Left forelimb (tissue), 1 donor: ENCODE measurements at regions not wholly inside any gene's neighbourhood (a gene's known extent, or its start where the extent isn't known, plus 50 kb on each side); places are given as distances from the start of the nearest gene placed in this dataset.

Experiments used
- DNase-seq: peaks from one replicate; pipeline ENCODE4 v3.0.0-alpha.2; 2018; ENCODE audit warnings: low spot score

DNA sequence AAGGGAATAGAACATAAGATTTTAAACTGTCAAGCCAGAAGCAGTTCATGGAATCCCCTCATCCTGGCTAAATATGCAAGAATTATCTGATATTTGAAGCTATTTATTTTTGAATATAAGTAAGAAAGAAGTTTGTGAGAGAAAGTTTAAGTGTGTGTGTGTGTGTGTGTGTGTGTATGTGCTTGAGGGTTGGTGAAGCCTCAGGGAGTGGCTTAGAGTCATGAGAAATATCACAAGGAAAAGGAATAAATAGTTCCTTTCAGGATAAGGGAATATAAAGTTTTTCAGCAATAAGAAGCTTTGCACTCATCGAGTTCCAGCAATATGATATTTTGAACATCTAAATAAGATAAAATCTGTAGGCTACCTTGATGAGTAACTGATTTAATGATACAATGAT is 359.6 kb downstream of the MEIS1 start:
- DNase-seq = no peak

DNA sequence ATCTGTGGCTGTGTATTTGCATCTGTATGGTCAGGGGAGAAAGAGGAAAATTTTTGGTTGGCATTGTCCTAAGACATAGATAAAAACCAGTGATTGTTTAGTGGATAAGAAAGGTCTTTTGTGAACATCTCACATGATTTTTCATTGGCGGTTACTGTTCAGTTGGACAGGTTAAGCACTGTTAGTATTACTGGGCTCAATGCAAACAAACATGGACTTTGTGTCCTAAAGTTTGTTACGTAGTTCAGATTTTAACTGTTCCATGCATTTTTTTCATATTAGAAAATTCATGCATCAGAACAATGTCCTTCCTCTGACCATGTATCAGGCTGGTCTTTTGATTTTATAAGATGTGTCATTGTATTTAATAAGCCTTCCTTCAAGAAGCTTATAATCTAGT is 368.0 kb downstream of the MEIS1 start:
- no peak for DNase-seq

GRCh38 chr2:66803726-66804125 is 368.8 kb downstream of the MEIS1 start:
- no peak for DNase-seq

GRCh38 chr2:66805016-66805865 is 370.3 kb downstream of the MEIS1 start:
- no peak for DNase-seq

GRCh38 chr2:66805968-66806367 is 371.0 kb downstream of the MEIS1 start:
- DNase-seq = no peak

GRCh38 chr2:66813525-66813924 is 378.6 kb downstream of the MEIS1 start:
- DNase-seq = no peak

- DNase-seq = no peak
Measured at GRCh38 chr2:66813976-66814375, 379.1 kb downstream of the MEIS1 start.

DNA sequence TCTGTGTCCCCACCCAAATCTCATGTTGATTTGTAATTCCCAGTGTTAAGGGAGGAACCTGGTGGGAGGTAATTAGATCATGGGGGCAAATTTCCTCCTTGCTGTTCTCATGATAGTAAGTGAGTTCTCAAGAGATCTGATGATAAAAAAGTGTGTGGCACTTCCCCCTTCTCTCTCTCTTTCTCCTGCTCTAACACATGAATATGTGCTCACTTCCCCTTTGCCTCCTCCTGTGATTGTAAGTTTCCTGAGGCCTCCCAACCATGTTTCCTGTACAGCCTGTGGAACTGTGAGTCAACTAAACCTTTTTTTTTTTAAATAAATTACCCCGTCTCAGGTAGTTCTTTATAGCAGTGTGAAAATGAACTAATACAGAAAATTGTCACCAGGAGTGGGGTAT is 380.0 kb downstream of the MEIS1 start:
- no peak for DNase-seq

DNA sequence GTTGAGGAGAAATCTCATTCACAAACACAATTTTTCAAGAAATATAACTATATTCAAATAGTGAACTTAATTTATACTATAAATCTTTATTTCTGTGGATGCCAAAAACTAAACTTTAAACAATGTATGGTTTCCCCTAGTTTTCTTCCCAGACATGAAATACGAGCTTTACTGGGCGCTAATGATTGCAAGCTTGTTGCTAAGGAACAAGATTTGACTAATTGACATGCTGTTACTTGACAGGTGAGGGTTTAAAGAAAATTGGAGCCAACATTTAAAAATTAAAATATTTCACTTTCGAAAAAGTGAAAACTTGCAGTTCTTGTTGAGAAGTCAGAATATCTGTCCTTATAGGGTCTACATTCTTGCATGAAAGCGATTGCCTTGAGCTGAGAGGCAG is 381.0 kb downstream of the MEIS1 start:
- DNase-seq = no peak

GRCh38 chr2:66821168-66821567 is 386.2 kb downstream of the MEIS1 start:
- no peak for DNase-seq

- DNase-seq = no peak
Measured at GRCh38 chr2:66822186-66822585, 387.3 kb downstream of the MEIS1 start.

DNA sequence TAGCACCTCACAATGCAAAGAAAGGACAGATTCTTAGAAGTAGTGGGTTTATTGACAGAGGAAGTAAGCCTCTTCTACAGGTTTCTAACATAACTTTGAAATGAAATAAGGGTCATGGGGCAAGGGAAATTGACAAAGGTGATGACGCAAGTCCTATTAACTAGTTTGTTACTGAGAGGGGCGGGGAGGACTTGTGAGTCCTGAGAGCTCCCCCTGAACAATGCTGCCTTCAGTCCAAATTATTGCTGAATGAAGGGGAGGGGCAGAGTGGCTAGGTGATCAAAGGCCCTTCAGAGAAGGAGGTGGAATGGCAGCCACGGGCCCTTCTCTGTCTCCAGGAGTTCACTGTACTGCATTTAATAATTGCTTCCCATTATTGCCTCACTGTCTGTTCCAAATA is 390.0 kb downstream of the MEIS1 start:
- no peak for DNase-seq

GRCh38 chr2:66827851-66828250 is 392.9 kb downstream of the MEIS1 start:
- no peak for DNase-seq

GRCh38 chr2:66828876-66829275 is 394.0 kb downstream of the MEIS1 start:
- DNase-seq = no peak

DNA sequence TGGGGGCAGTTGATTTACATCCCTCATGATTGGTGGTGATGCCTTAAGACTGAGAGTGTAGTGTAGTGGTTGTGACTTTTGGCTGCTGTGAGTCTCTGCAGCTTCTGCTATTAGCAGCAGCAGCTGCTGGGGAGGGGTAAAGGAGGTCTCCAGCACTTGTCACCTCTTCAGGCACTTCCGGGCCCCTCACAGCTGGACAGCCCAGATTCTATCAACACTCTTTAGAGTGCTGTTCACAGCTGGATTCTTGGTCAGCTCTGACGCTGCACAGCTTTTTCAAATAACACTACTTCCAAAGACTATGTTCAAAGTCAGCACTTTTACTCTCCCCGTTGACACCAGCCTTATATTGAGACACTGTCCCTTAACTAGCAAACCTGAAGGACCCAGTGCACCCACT is 396.0 kb downstream of the MEIS1 start:
- no peak for DNase-seq

DNA sequence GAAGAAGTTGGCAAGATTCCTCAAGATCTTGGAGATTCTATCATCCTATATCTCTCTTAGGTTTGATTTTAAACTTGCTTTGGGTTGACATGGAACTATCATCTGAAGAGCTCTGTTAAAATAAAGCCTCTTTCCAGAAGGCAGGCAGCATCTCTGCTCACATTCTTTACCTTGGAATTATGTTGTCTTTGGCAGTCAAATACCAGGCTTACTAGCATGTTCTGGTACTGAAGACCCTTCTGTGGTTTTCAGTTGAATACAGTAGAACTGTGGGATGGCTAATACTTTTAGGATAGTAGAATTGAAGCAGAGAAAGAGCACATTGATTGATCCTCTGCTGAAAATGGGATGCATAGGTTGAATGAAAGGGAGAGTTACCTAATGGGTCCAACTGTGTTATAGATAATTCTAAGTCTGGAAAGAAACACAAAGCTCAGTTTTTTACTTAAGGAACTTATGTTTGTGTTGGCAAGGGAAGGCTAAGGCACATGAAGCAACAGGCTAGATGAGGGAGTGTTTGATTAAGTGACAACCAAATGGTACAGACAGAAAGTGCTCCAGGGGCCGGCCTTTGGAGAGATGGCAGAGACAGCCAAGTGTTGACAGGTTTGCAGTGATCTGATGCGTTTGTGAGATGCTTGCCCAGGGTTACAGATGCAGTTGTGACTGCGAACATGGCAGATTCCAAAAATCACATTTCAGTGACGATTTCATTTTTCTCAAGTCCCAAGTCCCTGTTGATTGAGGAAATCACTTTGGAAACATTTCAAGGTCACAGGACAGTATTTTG is 397.9 kb downstream of the MEIS1 start:
- DNase-seq = no peak

- DNase-seq = no peak
Measured at GRCh38 chr2:66834859-66835258, 399.9 kb downstream of the MEIS1 start.

DNA sequence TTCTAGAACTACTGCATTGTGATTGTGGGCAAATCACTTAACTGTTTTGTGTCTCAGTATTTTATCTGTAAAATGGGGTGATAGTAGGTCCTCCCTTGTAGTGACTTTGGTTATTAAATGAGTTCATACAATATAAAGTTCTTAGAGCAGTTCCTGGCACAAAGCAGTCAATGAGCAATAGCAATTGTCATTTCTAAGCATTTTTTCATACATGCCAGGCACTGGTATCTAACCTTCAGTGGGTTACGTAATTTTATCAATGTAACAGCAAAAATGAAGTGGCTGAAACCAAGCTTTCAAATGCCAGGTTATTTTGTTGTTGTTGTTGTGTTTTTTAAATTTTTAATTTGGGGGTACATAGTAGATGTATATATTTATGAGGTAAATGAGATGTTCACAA is 401.9 kb downstream of the MEIS1 start:
- DNase-seq = no peak

DNA sequence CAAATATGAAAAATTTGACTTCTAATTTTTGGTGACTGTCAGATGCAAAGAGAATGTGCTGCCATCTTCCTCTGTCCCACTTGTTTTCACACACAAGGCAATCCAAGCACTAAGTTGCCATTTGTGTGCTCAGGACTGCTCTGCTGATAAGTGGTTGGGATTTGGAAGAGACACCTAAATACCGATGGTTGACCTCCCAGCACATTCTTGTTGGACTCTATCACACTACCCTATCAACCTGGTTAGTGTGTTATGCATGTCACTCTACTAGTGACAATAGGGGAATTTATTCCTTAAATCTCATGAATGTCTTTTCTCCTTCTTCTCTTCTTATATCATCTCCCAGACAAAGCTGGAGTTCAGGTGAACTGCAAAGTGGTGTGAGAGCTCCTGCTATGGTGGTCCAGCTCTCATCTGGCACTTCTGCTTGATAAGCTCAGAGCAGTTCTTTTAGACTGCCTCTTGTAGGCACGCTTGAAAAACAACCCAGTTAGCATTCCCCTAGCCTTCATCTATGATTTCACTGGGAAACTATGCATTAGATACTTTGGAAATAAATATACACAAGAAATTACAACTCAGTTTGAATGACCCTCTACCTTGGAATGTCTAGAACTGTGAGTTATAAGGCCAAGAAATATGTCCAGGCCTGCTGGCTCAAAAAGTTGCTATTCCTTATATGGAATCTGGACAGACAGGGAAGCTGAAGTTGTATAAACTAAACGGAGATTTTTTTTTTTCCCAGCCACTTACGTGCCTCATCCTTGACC is 404.8 kb downstream of the MEIS1 start:
- no peak for DNase-seq

DNA sequence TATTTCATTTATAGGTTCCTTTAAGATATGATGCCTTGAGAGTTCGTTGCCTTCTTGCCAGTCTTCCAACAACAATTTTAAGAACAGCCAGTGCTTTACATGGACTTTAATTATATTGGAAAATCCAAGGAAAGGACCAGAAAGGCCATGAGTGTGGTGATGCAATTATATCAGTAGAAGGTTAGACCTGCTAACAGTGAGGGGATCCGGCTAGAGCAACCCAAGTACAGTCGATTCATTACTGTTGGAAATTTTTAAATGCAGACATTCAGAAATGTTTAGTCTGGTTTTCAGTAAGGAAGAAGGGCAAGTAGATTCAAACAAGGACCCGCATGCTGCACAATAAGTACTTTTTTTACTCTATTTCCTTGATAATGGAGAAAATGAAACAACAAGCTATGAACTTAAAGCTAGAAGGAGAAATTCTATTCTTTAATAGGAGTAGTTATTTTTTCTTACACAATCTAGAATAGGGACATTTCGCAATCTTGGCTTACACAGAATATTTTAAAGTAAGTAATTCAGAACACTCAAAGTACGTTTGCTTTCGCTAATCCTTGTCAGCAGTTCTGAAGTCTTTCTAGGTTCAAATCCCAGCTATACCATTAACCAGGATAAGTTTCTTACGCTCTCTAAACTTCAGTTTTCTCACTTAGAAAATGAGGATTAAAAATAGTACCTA is 405.5 kb downstream of the MEIS1 start:
- no peak for DNase-seq

- no peak for DNase-seq
Measured at GRCh38 chr2:66843847-66844246, 408.9 kb downstream of the MEIS1 start.

DNA sequence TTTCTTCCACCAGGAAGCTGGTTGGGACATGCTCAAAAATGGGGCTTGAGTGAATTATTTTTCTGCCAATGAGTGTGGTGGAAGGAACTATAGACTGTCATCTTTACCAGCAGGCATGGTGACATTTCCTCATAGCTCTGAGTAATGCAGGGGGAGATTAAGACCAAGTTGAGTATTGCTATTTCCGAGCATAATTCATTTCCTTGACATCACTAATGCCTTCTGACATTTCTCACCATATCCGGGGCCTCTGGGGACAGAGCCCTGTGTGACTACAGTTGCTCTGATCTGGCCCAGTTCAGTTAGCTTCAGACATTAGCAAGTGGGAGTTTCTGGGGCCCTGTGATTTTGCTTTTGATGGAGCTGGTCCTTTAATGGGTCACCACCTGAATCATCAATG is 410.4 kb downstream of the MEIS1 start:
- no peak for DNase-seq
